CD4-positive, alpha-beta memory T cell (primary cell): ENCODE measurements at regions not wholly inside any gene's neighbourhood (a gene's known extent, or its start where the extent isn't known, plus 50 kb on each side); places are given as distances from the start of the nearest gene placed in this dataset.
"Not testable (repeated sequence)": the region's sequence is repeated elsewhere in the genome, so short reads cannot be mapped to it uniquely, and the experiment has no call there.

Source experiments
- CTCF ChIA-PET: fragments of 350-600 bp; sonication (Branson Sonifier 250); formaldehyde crosslinking; loops from one replicate; lab custom pipeline; 2021; ENCODE audit warnings: inconsistent platforms; ENCODE audit not compliant: partially characterized antibody; lab: Charles Lee
- POLR2A ChIA-PET: fragments of 350-600 bp; sonication (Branson Sonifier 250); formaldehyde crosslinking; loops from one replicate; lab custom pipeline; 2021; ENCODE audit not compliant: partially characterized antibody; lab: Charles Lee
- DNase-seq, 5 donors: peaks; one replicate each; pipeline versions ENCODE4 v3.0.0 to v3.0.0-alpha.2; 2020 to 2022; ENCODE audit warnings: mixed read lengths in 1 of 5
- H3K27ac ChIP-seq: one replicate; pipeline ENCODE4 v1.7.0; 2013; ENCODE audit warnings: low read depth, low read length
- H3K27me3 ChIP-seq: 2 replicates; pipeline ENCODE4 v1.7.0; 2013; ENCODE audit warnings: mild to moderate bottlenecking, low read length, moderate library complexity; ENCODE audit not compliant: insufficient read depth
- H3K36me3 ChIP-seq: 2 replicates; pipeline ENCODE4 v1.7.0; 2013; ENCODE audit warnings: mild to moderate bottlenecking, low read length, moderate library complexity; ENCODE audit not compliant: insufficient read depth
- H3K4me1 ChIP-seq: 2 replicates; pipeline ENCODE4 v1.7.0; 2013; ENCODE audit warnings: mild to moderate bottlenecking, low read length, moderate library complexity; ENCODE audit not compliant: insufficient read depth
- H3K4me3 ChIP-seq, 2 donors: one replicate each; pipeline ENCODE4 v1.7.0; 2013; ENCODE audit warnings: low read length in 2 of 2, mild to moderate bottlenecking in 1 of 2
- H3K9me3 ChIP-seq, 2 donors: one replicate each; pipeline ENCODE4 v1.7.0; 2013; ENCODE audit warnings: low read length in 2 of 2, control low read depth in 1 of 2; ENCODE audit not compliant: control insufficient read depth in 1 of 2
- H3K27ac Mint-ChIP-seq, 7 donors: one replicate each; pipeline ENCODE4 v1.8.0; 2020 to 2021; ENCODE audit warnings: mixed read lengths in 7 of 7, mild to moderate bottlenecking in 6 of 7, inconsistent platforms in 3 of 7, moderate library complexity in 3 of 7
- H3K27me3 Mint-ChIP-seq, 2 donors: one replicate each; pipeline ENCODE4 v1.8.0; 2020 to 2021; ENCODE audit warnings: mixed read lengths in 2 of 2
- H3K36me3 Mint-ChIP-seq, 2 donors: one replicate each; pipeline ENCODE4 v1.8.0; 2020 to 2021; ENCODE audit warnings: mixed read lengths in 2 of 2, inconsistent platforms in 1 of 2, mild to moderate bottlenecking in 1 of 2
- H3K4me1 Mint-ChIP-seq, 4 donors: one replicate each; pipeline ENCODE4 v1.8.0; 2020 to 2021; ENCODE audit warnings: mixed read lengths in 4 of 4, mild to moderate bottlenecking in 1 of 4
- H3K4me3 Mint-ChIP-seq, 8 donors: one replicate each; pipeline ENCODE4 v1.8.0; 2020 to 2021; ENCODE audit warnings: mixed read lengths in 8 of 8, mild to moderate bottlenecking in 7 of 8, moderate library complexity in 6 of 8, inconsistent platforms in 3 of 8
- H3K9me3 Mint-ChIP-seq, 8 donors: one replicate each; pipeline ENCODE4 v1.8.0; 2020 to 2021; ENCODE audit warnings: mixed read lengths in 8 of 8, mild to moderate bottlenecking in 5 of 8, inconsistent platforms in 3 of 8, moderate library complexity in 1 of 8
- intact Hi-C: fragments of 100-400 bp; cut with micrococcal nuclease; formaldehyde crosslinking; loops from one replicate; pipeline ENCODE4 v1.15.1; 2023

- Mint-ChIP-seq H3K4me3 (no peak overlapping the region), H3K27me3 (no peaks in the 10 kb centered on the region), H3K4me1 (no peaks in the 10 kb centered on the region), H3K27ac (peak overlapping the region in 1 of 7 donors; percentile 21), H3K36me3 (peaks cover 90 to 97% of the 10 kb centered on the region in 2 donors), H3K9me3 (peaks cover 3 to 97% (median 90%) of the 10 kb centered on the region in 8 donors)
- Histone ChIP-seq H3K4me1 (no peaks in the 10 kb centered on the region), H3K9me3 (peaks cover 0 to 60% of the 10 kb centered on the region in 2 donors), H3K27me3 (no peaks in the 10 kb centered on the region), H3K36me3 (peaks cover 8% of the 10 kb centered on the region), H3K27ac (no peak overlapping the region), H3K4me3 (no peak overlapping the region)
- DNase-seq = no peak
- intact Hi-C loops = no loop called here
- ChIA-PET POLR2A (no interaction called here), CTCF (no interaction called here)
Observed at GRCh38 chr15:25091421-25092158, 136.8 kb downstream of the SNRPN start.

- no peaks in the 10 kb centered on the region for H3K27me3 Mint-ChIP-seq
- H3K4me3 ChIP-seq = no peak overlapping the region
- H3K4me1 Mint-ChIP-seq = no peaks in the 10 kb centered on the region
- peaks cover 0 to 52% of the 10 kb centered on the region in 2 donors for H3K9me3 ChIP-seq
- ChIA-PET CTCF (no interaction called here), POLR2A (no interaction called here)
- no peaks in the 10 kb centered on the region for H3K27me3 ChIP-seq
- no peak overlapping the region for H3K27ac Mint-ChIP-seq
- no peak for DNase-seq
- H3K4me3 Mint-ChIP-seq = no peak overlapping the region
- H3K36me3 ChIP-seq = peaks cover 8% of the 10 kb centered on the region
- peaks cover 3 to 97% (median 89%) of the 10 kb centered on the region in 8 donors for H3K9me3 Mint-ChIP-seq
- H3K36me3 Mint-ChIP-seq = peaks cover 89 to 97% of the 10 kb centered on the region in 2 donors
- intact Hi-C loops = no loop called here
- no peak overlapping the region for H3K27ac ChIP-seq
- H3K4me1 ChIP-seq = no peaks in the 10 kb centered on the region
Observed at GRCh38 chr15:25092661-25093060, 137.9 kb downstream of the SNRPN start.

GRCh38 chr15:25093455-25094029 is 138.8 kb downstream of the SNRPN start:
- no peak overlapping the region for H3K4me3 Mint-ChIP-seq
- Histone ChIP-seq H3K27ac (no peak overlapping the region), H3K36me3 (peaks cover 8% of the 10 kb centered on the region), H3K9me3 (peaks cover 0 to 48% of the 10 kb centered on the region in 2 donors), H3K27me3 (no peaks in the 10 kb centered on the region), H3K4me3 (no peak overlapping the region), H3K4me1 (no peaks in the 10 kb centered on the region)
- intact Hi-C loops = no loop called here
- peaks cover 3 to 94% (median 85%) of the 10 kb centered on the region in 8 donors for H3K9me3 Mint-ChIP-seq
- H3K36me3 Mint-ChIP-seq = peaks cover 89 to 94% of the 10 kb centered on the region in 2 donors
- no peak for DNase-seq
- ChIA-PET POLR2A (no interaction called here), CTCF (no interaction called here)
- no peaks in the 10 kb centered on the region for H3K27me3 Mint-ChIP-seq
- H3K27ac Mint-ChIP-seq = no peak overlapping the region
- H3K4me1 Mint-ChIP-seq = no peaks in the 10 kb centered on the region

GRCh38 chr15:25094066-25094465 is 139.3 kb downstream of the SNRPN start:
- Histone ChIP-seq H3K4me3 (no peak overlapping the region), H3K9me3 (peaks cover 0 to 48% of the 10 kb centered on the region in 2 donors), H3K27ac (no peak overlapping the region), H3K36me3 (peaks cover 8% of the 10 kb centered on the region), H3K27me3 (no peaks in the 10 kb centered on the region), H3K4me1 (no peaks in the 10 kb centered on the region)
- CTCF ChIA-PET = no interaction called here
- H3K27me3 Mint-ChIP-seq = no peaks in the 10 kb centered on the region
- H3K4me1 Mint-ChIP-seq = no peaks in the 10 kb centered on the region
- peaks cover 89 to 94% of the 10 kb centered on the region in 2 donors for H3K36me3 Mint-ChIP-seq
- intact Hi-C loops = no loop called here
- H3K4me3 Mint-ChIP-seq = no peak overlapping the region
- DNase-seq = no peak
- peaks cover 4 to 94% (median 86%) of the 10 kb centered on the region in 8 donors for H3K9me3 Mint-ChIP-seq
- POLR2A ChIA-PET = no interaction called here
- H3K27ac Mint-ChIP-seq = no peak overlapping the region

- DNase-seq = no peak
- Mint-ChIP-seq H3K9me3 (peaks cover 8 to 94% (median 85%) of the 10 kb centered on the region in 8 donors), H3K36me3 (peaks cover 89 to 94% of the 10 kb centered on the region in 2 donors), H3K27me3 (no peaks in the 10 kb centered on the region), H3K27ac (no peak overlapping the region), H3K4me1 (no peaks in the 10 kb centered on the region), H3K4me3 (no peak overlapping the region)
- CTCF ChIA-PET = no interaction called here
- peaks cover 8% of the 10 kb centered on the region for H3K36me3 ChIP-seq
- intact Hi-C loops = no loop called here
- H3K4me1 ChIP-seq = no peaks in the 10 kb centered on the region
- H3K9me3 ChIP-seq = peaks cover 0 to 46% of the 10 kb centered on the region in 2 donors
- no peaks in the 10 kb centered on the region for H3K27me3 ChIP-seq
- no peak overlapping the region for H3K4me3 ChIP-seq
- POLR2A ChIA-PET = no interaction called here
- H3K27ac ChIP-seq = no peak overlapping the region
Observed at GRCh38 chr15:25094519-25094918, 139.7 kb downstream of the SNRPN start.

- H3K36me3 Mint-ChIP-seq = peaks cover 87 to 93% of the 10 kb centered on the region in 2 donors
- no peaks in the 10 kb centered on the region for H3K4me1 Mint-ChIP-seq
- Histone ChIP-seq H3K36me3 (peaks cover 8% of the 10 kb centered on the region), H3K27me3 (no peaks in the 10 kb centered on the region), H3K4me1 (no peaks in the 10 kb centered on the region), H3K4me3 (no peak overlapping the region), H3K27ac (no peak overlapping the region), H3K9me3 (peaks cover 0 to 42% of the 10 kb centered on the region in 2 donors)
- peaks cover 8 to 92% (median 83%) of the 10 kb centered on the region in 8 donors for H3K9me3 Mint-ChIP-seq
- H3K27me3 Mint-ChIP-seq = no peaks in the 10 kb centered on the region
- H3K27ac Mint-ChIP-seq = no peak overlapping the region
- intact Hi-C loops = no loop called here
- ChIA-PET POLR2A (no interaction called here), CTCF (no interaction called here)
- DNase-seq = no peak
- no peak overlapping the region for H3K4me3 Mint-ChIP-seq
Observed at GRCh38 chr15:25095179-25095578, 140.4 kb downstream of the SNRPN start.

- H3K27me3 ChIP-seq, H3K4me1 ChIP-seq, H3K27me3 Mint-ChIP-seq, DNase-seq, H3K4me3 ChIP-seq, H3K36me3 ChIP-seq, H3K4me1 Mint-ChIP-seq, H3K9me3 ChIP-seq, intact Hi-C loops, H3K27ac ChIP-seq, POLR2A ChIA-PET, H3K27ac Mint-ChIP-seq, H3K4me3 Mint-ChIP-seq, CTCF ChIA-PET: not testable (repeated sequence)
- peaks cover 5 to 88% (median 66%) of the 10 kb centered on the region in 8 donors for H3K9me3 Mint-ChIP-seq
- peaks cover 64 to 85% of the 10 kb centered on the region in 2 donors for H3K36me3 Mint-ChIP-seq
Observed at GRCh38 chr15:25099966-25100365, 145.2 kb downstream of the SNRPN start.
